Psoas muscle (tissue), 7 donors: ENCODE measurements at regions not wholly inside any gene's neighbourhood (a gene's known extent, or its start where the extent isn't known, plus 50 kb on each side); places are given as distances from the start of the nearest gene placed in this dataset.
"Not testable (repeated sequence)": the region's sequence is repeated elsewhere in the genome, so short reads cannot be mapped to it uniquely, and the experiment has no call there.

Source experiments
- ATAC-seq, 4 donors: fragments of 200-7000 bp; cut with Tn5 transposase; one replicate each; pipeline ENCODE4 v1.9.1; 2020; ENCODE audit warnings: moderate library complexity in 3 of 4, mild to moderate bottlenecking in 2 of 4
- DNase-seq, 2 donors: peaks; one replicate each; pipeline ENCODE4 v3.0.0-alpha.2; 2020
- H3K27ac ChIP-seq: fragments of 200-600 bp; one replicate; pipeline ENCODE4 v1.8.0; 2022
- H3K27me3 ChIP-seq, 3 donors: fragments of 200-600 bp in 1 of 3; one replicate each; pipeline versions ENCODE4 v1.6.1 to v1.8.0; 2013 to 2022; ENCODE audit warnings: low read length in 2 of 3, mild to moderate bottlenecking in 2 of 3, moderate library complexity in 1 of 3; ENCODE audit not compliant: insufficient read depth in 3 of 3
- H3K36me3 ChIP-seq, 2 donors: fragments of 200-600 bp in 1 of 2; one replicate each; pipeline versions ENCODE4 v1.6.1 to v1.8.0; 2013 to 2022; ENCODE audit warnings: low read depth in 1 of 2, mild to moderate bottlenecking in 1 of 2, moderate library complexity in 1 of 2; ENCODE audit not compliant: insufficient read depth in 1 of 2
- H3K4me1 ChIP-seq: fragments of 200-600 bp; one replicate; pipeline ENCODE4 v1.8.0; 2022
- H3K4me3 ChIP-seq: fragments of 200-600 bp; one replicate; pipeline ENCODE4 v1.8.0; 2022; ENCODE audit warnings: mild to moderate bottlenecking
- H3K9me3 ChIP-seq: fragments of 200-600 bp; one replicate; pipeline ENCODE4 v1.8.0; 2022
- WGBS, 3 donors: extraction: QIAGEN DNeasy Blood & Tissue Kit; methylation state at CpG; one replicate each; pipeline versions ENCODE4 v1.1.6 to v1.1.7; 2013; 5-methylcytosine and 5-hydroxymethylcytosine counted together
- intact Hi-C, 2 donors: fragments of 100-400 bp; cut with DNase I; formaldehyde crosslinking; loops; one replicate each; pipeline versions ENCODE4 v1.11.0 to v1.14.2; 2022
- TF ChIP-seq, protein P1 (sequence below): fragments of 200-600 bp; IDR thresholded peaks from one replicate; pipeline ENCODE4 v1.8.0; 2022; ENCODE audit warnings: antibody characterized with exemption
- donor health status: healthy with polysubstance abuse.
- donor health status: DM: no; HTN: no; CAD: no; lungs with moderate emphysema.
- donor health status: Bipolar disorder and iron deficiency.
- donor health status: healthy.
- donor health status: DM: yes; HTN: yes; CAD: no.
- donor health status: DM: no; HTN: no; CAD: no.
- donor health status: DM: yes; HTN: yes; CAD: no.

DNA sequence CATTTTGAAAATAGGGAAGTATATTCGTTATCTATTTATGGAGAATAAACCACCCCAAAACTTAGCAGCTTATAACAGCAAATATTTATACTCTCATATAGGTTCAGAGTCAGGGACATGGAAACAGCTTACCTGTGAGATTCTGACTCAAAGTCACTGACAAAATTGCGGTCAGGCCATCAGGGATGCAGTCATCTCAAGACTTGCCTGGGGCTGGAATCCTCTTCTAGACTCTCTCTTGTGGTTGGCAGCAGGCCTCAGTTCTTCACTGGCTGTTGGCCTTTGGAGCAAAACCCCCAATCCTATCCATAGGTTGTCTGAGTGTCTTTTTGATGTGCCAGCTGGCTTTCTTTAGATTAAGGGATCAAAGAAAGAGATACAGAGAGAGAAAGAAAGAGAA is 275.6 kb downstream of the SEC61B start:
- H3K4me3 ChIP-seq = no peak overlapping the region
- ATAC-seq = no peak
- intact Hi-C loops = no loop called here

DNA sequence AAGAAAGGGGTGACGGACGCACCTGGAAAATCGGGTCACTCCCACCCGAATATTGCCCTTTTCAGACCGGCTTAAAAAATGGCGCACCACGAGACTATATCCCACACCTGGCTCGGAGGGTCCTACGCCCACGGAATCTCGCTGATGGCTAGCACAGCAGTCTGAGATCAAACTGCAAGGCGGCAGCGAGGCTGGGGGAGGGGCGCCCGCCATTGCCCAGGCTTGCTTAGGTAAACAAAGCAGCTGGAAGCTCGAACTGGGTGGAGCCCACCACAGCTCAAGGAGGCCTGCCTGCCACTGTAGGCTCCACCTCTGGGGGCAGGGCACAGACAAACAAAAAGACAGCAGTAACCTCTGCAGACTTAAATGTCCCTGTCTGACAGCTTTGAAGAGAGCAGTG is 276.9 kb downstream of the SEC61B start:
- H3K9me3 ChIP-seq, H3K27ac ChIP-seq, H3K27me3 ChIP-seq, H3K4me1 ChIP-seq, H3K4me3 ChIP-seq, H3K36me3 ChIP-seq, DNase-seq, ATAC-seq, intact Hi-C loops: not testable (repeated sequence)
- WGBS, 3 donors = 38 to 52% (median 49%) methylated on average over 9 to 14 of the region's 16 CpGs

More for the DNA sequence above, 275.6 kb downstream of the SEC61B start:
- Histone ChIP-seq H3K4me1 (no peaks in the 10 kb centered on the region), H3K36me3 (no peaks in the 10 kb centered on the region), H3K27ac (no peak overlapping the region), H3K27me3 (peaks cover 0 to 5% (median 0%) of the 10 kb centered on the region in 3 donors), H3K9me3 (no peaks in the 10 kb centered on the region)
- 95 to 97% (median 96%) methylated on average over 2 of the region's 2 CpGs for WGBS, 3 donors
- TF ChIP-seq, protein P1, sequence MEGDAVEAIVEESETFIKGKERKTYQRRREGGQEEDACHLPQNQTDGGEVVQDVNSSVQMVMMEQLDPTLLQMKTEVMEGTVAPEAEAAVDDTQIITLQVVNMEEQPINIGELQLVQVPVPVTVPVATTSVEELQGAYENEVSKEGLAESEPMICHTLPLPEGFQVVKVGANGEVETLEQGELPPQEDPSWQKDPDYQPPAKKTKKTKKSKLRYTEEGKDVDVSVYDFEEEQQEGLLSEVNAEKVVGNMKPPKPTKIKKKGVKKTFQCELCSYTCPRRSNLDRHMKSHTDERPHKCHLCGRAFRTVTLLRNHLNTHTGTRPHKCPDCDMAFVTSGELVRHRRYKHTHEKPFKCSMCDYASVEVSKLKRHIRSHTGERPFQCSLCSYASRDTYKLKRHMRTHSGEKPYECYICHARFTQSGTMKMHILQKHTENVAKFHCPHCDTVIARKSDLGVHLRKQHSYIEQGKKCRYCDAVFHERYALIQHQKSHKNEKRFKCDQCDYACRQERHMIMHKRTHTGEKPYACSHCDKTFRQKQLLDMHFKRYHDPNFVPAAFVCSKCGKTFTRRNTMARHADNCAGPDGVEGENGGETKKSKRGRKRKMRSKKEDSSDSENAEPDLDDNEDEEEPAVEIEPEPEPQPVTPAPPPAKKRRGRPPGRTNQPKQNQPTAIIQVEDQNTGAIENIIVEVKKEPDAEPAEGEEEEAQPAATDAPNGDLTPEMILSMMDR = no peak
- DNase-seq = no peak

DNA sequence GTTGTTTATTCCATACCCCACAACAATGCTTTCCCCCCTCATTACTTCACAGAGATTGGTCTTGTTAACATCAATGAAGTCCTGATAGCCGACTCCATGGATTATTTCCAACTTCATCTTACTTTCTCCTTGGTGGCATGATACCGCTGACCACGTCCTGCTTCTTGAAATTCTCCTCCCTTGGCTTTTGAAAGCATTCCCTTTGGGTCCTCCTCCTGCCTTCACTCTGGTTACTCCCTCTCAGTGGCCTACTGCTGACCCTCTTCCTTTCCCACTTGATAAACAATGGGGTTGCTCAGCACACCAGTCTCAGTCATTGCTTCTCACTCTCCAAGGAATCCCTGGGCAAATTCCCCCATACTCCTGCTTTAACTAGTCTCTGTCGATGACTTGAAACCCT is 283.9 kb downstream of the SEC61B start:
- no peaks in the 10 kb centered on the region for H3K36me3 ChIP-seq
- H3K9me3 ChIP-seq = no peaks in the 10 kb centered on the region
- no peak overlapping the region for H3K27ac ChIP-seq
- no peak overlapping the region for H3K4me3 ChIP-seq
- DNase-seq (no peak), ATAC-seq (no peak)
- intact Hi-C loops = no loop called here
- no peaks in the 10 kb centered on the region for H3K27me3 ChIP-seq
- 84 to 90% (median 89%) methylated on average over 4 of the region's 4 CpGs for WGBS, 3 donors
- TF ChIP-seq, protein P1 = no peak
- H3K4me1 ChIP-seq = no peaks in the 10 kb centered on the region

DNA sequence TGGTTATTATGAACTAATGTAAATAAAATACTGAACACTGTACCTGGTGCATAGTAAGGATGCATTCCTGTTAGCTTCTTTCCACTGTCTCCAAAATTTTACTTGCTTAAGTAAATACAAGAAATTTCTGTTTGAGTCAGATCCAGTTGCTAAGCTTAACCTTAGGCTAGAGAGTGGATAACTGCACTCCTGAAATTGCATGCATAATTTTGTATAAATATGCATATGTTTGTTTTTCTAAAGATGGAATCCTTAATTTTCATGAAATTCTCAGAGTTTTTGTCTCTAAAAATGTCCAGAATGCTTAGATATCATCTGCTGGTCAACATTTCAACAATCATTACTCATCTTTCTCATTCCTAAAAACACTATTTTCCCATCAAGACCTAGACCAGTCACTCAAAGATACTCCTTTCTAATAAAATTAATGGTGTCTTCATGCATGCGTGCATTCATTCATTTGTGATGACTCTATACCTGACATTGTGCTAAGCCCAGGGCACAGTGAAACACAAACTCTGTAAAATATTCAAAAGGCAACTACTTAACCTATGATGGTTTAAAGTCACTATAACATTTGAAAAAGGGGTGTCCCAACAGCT is 284.8 kb downstream of the SEC61B start:
- ATAC-seq = no peak
- Histone ChIP-seq H3K4me1 (no peaks in the 10 kb centered on the region), H3K9me3 (no peaks in the 10 kb centered on the region), H3K36me3 (no peaks in the 10 kb centered on the region), H3K4me3 (no peak overlapping the region), H3K27ac (no peak overlapping the region), H3K27me3 (no peaks in the 10 kb centered on the region)
- TF ChIP-seq, protein P1 = no peak
- no peak for DNase-seq
- WGBS, 3 donors = 95 to 97% (median 97%) methylated on average over 1 of the region's 1 CpG
- intact Hi-C loops = no loop called here

DNA sequence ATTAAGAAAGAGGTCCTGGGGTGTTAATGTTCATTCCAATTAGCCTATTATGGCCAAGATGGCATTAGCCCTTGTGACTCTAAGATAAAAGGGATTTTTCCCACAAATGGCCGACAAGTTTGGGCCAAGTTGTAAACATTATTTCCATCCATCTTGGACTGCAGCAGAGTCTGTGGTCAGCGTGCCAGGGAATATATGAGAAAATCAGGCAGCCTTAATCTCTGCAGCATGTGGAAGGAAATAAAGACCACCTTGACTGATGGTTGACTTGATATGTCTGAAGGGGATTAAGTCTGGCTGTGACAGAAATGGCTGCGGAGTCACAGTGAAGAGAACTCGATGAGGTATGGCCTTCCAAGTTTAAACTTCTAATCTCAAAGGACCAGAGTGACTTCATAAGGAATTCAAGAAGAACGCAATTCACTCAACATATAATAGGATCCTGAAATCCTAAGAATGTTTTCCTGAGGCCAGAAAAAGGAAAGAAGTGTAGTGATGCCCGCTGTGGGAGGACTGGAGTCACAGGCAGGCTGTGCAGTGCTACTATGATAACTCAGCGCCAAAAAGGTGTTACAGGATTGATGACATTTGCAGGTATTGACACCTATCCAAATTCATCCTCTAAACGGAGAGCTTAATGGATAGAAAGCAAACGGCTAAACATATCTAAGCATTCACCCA is 287.1 kb downstream of the SEC61B start:
- Histone ChIP-seq H3K9me3 (no peaks in the 10 kb centered on the region), H3K4me3 (no peak overlapping the region), H3K27me3 (no peaks in the 10 kb centered on the region), H3K36me3 (no peaks in the 10 kb centered on the region), H3K4me1 (no peaks in the 10 kb centered on the region), H3K27ac (no peak overlapping the region)
- no peak for DNase-seq
- intact Hi-C loops = no loop called here
- no peak for ATAC-seq
- TF ChIP-seq, protein P1 = no peak
- WGBS, 3 donors = 62 to 66% (median 63%) methylated on average over 9 of the region's 9 CpGs
